ENCODE measurements at regions not wholly inside any gene's neighbourhood (a gene's known extent, or its start where the extent isn't known, plus 50 kb on each side); places are given as distances from the start of the nearest gene placed in this dataset.
"Not testable (repeated sequence)": the region's sequence is repeated elsewhere in the genome, so short reads cannot be mapped to it uniquely, and the experiment has no call there.

- Histone ChIP-seq H3K4me3 (no peak overlapping the region), H3K4me1 (no peaks in the 10 kb centered on the region), H3K36me3 (no peaks in the 10 kb centered on the region), H3K9me3 (no peaks in the 10 kb centered on the region), H3K27me3 (no peaks in the 10 kb centered on the region), H3K27ac (no peak overlapping the region)
- TF ChIP-seq POLR2AphosphoS5 (IDR thresholded peaks at IDR 0.05) (no peak), POLR2A (IDR thresholded peaks at IDR 0.05) (no peak), EP300 (IDR thresholded peaks at IDR 0.05) (no peak), CTCF (IDR thresholded peaks at IDR 0.05) (no peak)
- WGBS: 97% methylated on average over 3 of the region's 3 CpGs
- DNase-seq (ENCODE audit: low spot score in 2 of 2): no peak
These were observed 77.4 kb upstream of the ELOVL5 start for GRCh38 chr6:53426117-53426516.

DNA sequence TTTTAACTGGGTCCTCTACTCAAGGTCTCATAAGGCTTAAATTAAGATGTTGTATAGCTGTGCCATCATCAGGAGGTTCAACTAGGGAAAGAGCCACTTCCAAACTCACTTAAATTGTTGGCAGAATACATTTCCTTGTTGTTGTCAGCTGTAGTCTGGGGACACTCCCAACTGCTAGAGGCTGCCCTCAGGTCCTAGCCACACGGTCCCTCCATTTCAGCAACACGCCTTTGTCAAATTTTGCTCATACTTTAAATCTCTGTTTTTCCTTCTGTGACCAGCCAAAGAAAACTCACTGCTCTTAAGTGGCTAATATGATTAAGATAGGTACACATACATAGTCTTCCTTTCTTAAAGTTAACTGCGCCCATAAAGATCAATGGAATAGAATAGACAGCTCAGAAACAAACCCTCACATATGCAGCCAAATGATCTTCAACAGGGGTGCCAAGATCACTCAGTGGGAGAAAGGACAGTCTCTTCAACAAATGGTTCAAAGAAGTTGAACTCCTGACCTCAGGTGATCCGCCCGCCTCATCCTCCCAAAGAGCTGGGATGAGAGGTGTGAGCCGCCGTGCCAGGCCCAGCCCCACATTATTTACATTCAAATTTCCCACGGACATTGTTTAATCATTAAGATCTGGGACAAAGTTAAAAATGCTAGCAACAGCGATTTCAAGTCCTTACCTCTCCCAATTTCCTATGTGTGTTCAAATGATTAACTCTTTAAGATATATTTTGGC is 76.4 kb upstream of the ELOVL5 start:
- no peak overlapping the region for H3K27ac ChIP-seq
- H3K4me1 ChIP-seq: no peaks in the 10 kb centered on the region
- no peak for DNase-seq (ENCODE audit: low spot score in 2 of 2)
- WGBS: 83% methylated on average over 9 of the region's 9 CpGs
- H3K4me3 ChIP-seq: no peak overlapping the region
- H3K27me3 ChIP-seq: no peaks in the 10 kb centered on the region
- no peak for TF ChIP-seq POLR2AphosphoS5 (IDR thresholded peaks at IDR 0.05)
- TF ChIP-seq EP300 (IDR thresholded peaks at IDR 0.05): no peak
- no peak for TF ChIP-seq CTCF (IDR thresholded peaks at IDR 0.05)
- no peak for TF ChIP-seq POLR2A (IDR thresholded peaks at IDR 0.05)
- no peaks in the 10 kb centered on the region for H3K9me3 ChIP-seq
- H3K36me3 ChIP-seq: no peaks in the 10 kb centered on the region

GRCh38 chr6:53424300-53424699 is 75.5 kb upstream of the ELOVL5 start:
- Histone ChIP-seq H3K27me3 (no peaks in the 10 kb centered on the region), H3K4me1 (no peaks in the 10 kb centered on the region), H3K4me3 (no peak overlapping the region), H3K9me3 (no peaks in the 10 kb centered on the region), H3K36me3 (no peaks in the 10 kb centered on the region), H3K27ac (no peak overlapping the region)
- no peak for TF ChIP-seq EP300 (IDR thresholded peaks at IDR 0.05)
- no peak for DNase-seq (ENCODE audit: low spot score in 2 of 2)

- not testable (repeated sequence) for H3K9me3 ChIP-seq; H3K27me3 ChIP-seq; DNase-seq (ENCODE audit: low spot score in 2 of 2); H3K27ac ChIP-seq; H3K36me3 ChIP-seq; H3K4me1 ChIP-seq; H3K4me3 ChIP-seq
These were observed 74.8 kb upstream of the ELOVL5 start for GRCh38 chr6:53423560-53423959.

GRCh38 chr6:53419026-53419425 is 70.3 kb upstream of the ELOVL5 start:
- no peaks in the 10 kb centered on the region for H3K36me3 ChIP-seq
- no peak for DNase-seq (ENCODE audit: low spot score in 2 of 2)
- H3K4me1 ChIP-seq: no peaks in the 10 kb centered on the region
- TF ChIP-seq EP300 (IDR thresholded peaks at IDR 0.05) (no peak), CTCF (IDR thresholded peaks at IDR 0.05) (no peak), POLR2AphosphoS5 (IDR thresholded peaks at IDR 0.05) (no peak), POLR2A (IDR thresholded peaks at IDR 0.05) (no peak)
- H3K9me3 ChIP-seq: no peaks in the 10 kb centered on the region
- no peaks in the 10 kb centered on the region for H3K27me3 ChIP-seq
- WGBS: 62% methylated on average over 1 of the region's 1 CpG
- no peak overlapping the region for H3K27ac ChIP-seq
- no peak overlapping the region for H3K4me3 ChIP-seq

DNA sequence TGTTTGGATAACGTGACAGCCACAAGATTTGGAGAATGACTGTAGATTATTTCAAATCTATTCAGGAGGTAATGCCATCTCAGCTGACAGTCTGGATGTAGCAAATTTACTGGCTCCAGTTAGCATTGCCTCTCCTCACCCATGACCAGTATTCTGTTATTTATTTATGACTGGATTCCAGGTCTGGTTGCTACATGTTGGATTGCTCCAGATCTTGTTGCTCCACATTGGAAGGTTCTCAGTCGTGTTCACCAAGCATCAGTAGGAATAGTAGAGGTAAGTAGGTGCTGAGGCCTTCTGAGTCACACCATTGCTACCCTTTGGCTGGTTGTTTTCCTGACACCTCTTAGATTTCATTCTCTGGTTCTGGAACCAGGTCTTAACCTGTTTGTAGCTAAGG is 69.5 kb upstream of the ELOVL5 start:
- Histone ChIP-seq H3K4me3 (no peak overlapping the region), H3K27ac (no peak overlapping the region), H3K4me1 (no peaks in the 10 kb centered on the region), H3K9me3 (no peaks in the 10 kb centered on the region), H3K36me3 (no peaks in the 10 kb centered on the region), H3K27me3 (no peaks in the 10 kb centered on the region)
- no peak for DNase-seq (ENCODE audit: low spot score in 2 of 2)
- TF ChIP-seq POLR2AphosphoS5 (IDR thresholded peaks at IDR 0.05) (no peak), POLR2A (IDR thresholded peaks at IDR 0.05) (no peak)
- WGBS: 76% methylated on average over 2 of the region's 2 CpGs

- Histone ChIP-seq H3K27me3 (no peaks in the 10 kb centered on the region), H3K36me3 (no peaks in the 10 kb centered on the region), H3K9me3 (no peaks in the 10 kb centered on the region), H3K4me1 (no peaks in the 10 kb centered on the region), H3K27ac (no peak overlapping the region), H3K4me3 (no peak overlapping the region)
- TF ChIP-seq EP300 (IDR thresholded peaks at IDR 0.05) (no peak), POLR2AphosphoS5 (IDR thresholded peaks at IDR 0.05) (no peak), POLR2A (IDR thresholded peaks at IDR 0.05) (no peak), CTCF (IDR thresholded peaks at IDR 0.05) (no peak)
- DNase-seq (ENCODE audit: low spot score in 2 of 2): no peak
- 91% methylated on average over 1 of the region's 1 CpG for WGBS
These were observed 68.4 kb upstream of the ELOVL5 start for GRCh38 chr6:53417141-53417540.
